Activated T-cell treated with anti-CD3 and anti-CD28 coated beads, Interleukin-2, amount 50 U/mL, for 48 hours (primary cell): ENCODE measurements at regions not wholly inside any gene's neighbourhood (a gene's known extent, or its start where the extent isn't known, plus 50 kb on each side); places are given as distances from the start of the nearest gene placed in this dataset.
"Not testable (repeated sequence)": the region's sequence is repeated elsewhere in the genome, so short reads cannot be mapped to it uniquely, and the experiment has no call there.

Source experiments
- DNase-seq, 2 experiments: peaks; one replicate each; pipeline ENCODE4 v3.0.0-alpha.2; 2020

GRCh38 chr1:82390627-82391026, 589.9 kb downstream of the ADGRL2 start:
- DNase-seq: no peak

DNA sequence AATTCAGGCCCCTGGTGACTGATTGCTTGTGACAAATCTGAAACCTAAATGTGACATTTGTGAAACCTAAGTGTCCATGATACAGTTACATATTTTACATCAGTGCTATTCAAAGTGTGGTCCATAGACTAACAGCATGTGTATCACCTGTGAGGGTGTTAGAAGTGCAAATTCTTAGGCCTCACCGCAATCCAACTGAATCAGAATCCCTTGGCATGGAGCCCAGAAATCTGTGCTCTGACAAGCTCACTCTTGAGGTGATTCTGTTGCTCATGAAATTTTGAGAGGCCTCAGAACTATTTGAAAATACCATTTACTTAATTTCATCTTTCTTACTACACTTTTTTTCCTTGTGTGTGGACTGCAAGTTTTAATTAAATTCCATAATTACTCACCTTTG, 587.9 kb downstream of the ADGRL2 start:
- no peak for DNase-seq

GRCh38 chr1:82387012-82387366, 586.3 kb downstream of the ADGRL2 start:
- no peak for DNase-seq

GRCh38 chr1:82386365-82387011, 585.8 kb downstream of the ADGRL2 start:
- no peak for DNase-seq

DNA sequence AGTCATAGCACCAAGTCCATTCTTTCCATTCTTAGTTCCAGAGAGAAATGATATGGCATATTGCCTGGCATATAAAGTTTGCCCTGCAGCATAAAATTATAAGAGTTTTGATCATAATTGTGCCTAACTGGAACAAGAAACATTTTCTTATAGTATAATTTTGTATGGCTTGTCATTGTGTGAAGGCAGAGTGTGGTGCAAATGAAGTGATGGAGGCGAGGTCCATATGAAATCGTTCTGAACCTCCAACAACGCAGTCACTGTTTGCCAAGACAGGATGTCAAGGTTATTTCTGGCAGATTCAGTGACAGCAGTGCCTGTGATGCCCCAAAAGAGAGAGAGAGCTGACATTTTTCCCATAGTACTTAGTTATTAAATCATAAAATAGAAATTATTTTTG, 584.0 kb downstream of the ADGRL2 start:
- no peak for DNase-seq

GRCh38 chr1:82377201-82377884, 576.6 kb downstream of the ADGRL2 start:
- no peak for DNase-seq

DNA sequence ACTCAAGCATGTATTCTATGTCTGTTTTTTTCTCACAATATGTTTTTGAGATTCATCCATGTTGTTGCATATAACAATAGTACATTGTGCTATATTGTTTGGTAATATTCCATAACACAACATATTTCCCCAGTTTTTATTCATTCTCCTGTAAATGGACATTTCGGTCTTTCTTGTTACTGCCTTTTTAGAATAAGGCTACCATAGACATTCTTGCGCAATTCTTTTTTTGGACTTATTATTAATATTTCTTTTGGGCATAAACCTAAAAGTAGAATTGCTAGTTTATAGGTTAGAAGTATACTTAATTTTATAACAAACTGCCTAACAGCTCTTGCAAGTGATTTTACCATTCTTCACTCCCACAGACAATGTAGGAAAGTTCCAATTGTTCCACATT, 573.0 kb downstream of the ADGRL2 start:
- no peak for DNase-seq

DNA sequence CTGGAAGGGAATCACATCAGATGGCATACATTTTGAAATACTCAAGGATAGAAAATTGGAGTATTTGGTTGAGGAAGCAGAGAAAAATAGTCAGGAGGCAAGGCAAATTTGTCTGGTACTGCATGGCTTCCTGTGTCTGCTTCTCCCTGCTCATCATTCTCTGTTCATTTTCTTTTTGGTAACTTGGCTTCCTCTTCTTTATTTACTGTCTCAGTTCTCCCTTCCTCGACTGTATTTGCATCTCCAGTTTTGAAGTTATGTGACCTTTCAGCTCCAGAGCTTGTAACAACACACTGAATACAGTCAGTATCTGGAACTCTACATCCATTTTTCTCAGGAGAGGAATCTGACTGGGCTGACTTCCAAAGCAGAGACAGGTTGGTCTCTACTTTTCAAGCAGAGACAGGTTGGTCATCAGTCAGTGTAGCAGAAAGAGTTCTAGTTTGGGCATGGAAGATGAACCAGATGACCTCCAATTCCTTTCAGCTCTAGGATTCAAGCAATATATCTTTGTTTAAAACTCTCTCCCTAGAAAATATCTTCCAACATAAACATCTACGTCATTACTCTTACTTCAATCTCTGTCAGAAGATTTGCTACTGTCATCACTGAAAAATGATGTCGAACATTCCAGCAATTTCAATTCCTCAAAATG, 571.2 kb downstream of the ADGRL2 start:
- no peak for DNase-seq

DNA sequence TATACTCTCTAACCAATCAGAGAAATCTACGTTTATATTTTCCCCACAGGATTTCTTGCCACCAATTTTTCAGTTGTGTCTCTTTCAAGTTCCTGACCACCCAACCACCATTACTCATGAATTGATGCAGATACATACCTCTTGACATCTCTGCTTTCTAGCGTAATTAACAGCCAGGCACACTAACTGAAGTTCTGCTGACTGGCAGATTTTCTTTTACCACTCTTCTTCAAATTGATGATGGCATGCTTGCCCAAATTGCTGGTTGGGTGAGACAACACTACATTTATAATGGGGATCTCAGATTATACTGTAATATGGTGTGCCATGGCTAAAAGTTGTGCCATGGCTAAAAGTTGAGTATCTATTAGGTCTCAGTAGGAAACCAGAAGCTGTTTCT, 566.7 kb downstream of the ADGRL2 start:
- DNase-seq: no peak

GRCh38 chr1:82366689-82367088, 566.0 kb downstream of the ADGRL2 start:
- DNase-seq: no peak

- DNase-seq: not testable (repeated sequence)
Measured at GRCh38 chr1:82359541-82359940, 558.8 kb downstream of the ADGRL2 start.

DNA sequence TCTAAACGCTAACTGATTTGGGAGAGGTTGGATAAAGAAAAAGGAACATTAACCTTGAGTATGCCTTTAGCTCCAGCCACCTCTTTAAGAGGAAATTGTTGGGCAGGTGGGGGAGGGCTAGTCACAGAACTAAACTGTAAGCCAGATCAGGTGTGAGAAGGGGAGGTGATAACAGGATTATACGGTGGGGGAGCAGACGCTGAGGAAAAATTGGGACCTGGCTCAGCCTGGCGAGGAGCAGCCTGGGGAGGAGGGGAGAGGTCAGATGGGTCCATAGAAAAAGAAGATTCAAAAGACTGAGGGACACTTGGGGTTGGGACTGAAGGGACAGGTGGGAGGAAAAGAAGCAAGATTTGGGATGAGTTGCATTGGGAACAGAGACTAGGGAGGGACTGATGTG, 558.0 kb downstream of the ADGRL2 start:
- DNase-seq: not testable (repeated sequence)

- DNase-seq: not testable (repeated sequence)
Measured at GRCh38 chr1:82354546-82354945, 553.8 kb downstream of the ADGRL2 start.

DNA sequence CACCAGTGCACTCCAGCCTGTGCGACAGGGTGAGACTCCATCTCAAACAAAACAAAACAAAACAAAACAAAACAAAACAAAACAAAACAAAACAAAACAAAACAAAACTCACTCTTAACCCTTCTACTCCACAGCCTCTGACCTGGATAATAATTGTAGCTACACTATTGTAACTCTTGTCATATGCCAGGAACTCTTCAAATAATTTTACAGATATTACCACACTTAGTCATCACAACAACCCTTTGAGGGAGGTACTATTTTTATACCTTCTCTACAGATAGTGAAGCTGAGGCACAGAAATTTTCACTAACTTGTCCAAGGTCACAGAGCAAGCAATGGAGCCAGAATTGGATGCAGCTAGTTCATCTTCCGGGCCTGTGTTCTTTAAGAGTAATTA, 547.8 kb downstream of the ADGRL2 start:
- DNase-seq: no peak

- DNase-seq: no peak
Measured at GRCh38 chr1:82346141-82346540, 545.4 kb downstream of the ADGRL2 start.

DNA sequence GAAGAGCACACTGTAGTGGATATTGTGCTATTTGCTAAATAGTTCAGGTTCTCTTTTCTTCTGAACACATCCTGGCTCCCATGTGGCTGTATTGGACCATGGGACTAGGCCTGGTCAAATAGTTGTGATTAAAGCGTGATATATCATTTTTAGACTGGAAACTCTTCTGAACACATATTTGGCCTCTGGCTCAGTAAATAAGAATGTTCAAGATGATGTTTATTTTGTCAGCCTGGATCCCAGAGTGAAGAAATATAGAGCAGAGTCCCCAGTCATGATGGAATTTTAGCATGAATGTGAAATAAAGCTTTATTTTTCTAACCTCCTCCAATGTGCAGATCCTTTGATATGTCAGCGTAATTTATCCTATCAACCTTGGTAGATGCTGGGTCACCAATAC, 542.6 kb downstream of the ADGRL2 start:
- no peak for DNase-seq

DNA sequence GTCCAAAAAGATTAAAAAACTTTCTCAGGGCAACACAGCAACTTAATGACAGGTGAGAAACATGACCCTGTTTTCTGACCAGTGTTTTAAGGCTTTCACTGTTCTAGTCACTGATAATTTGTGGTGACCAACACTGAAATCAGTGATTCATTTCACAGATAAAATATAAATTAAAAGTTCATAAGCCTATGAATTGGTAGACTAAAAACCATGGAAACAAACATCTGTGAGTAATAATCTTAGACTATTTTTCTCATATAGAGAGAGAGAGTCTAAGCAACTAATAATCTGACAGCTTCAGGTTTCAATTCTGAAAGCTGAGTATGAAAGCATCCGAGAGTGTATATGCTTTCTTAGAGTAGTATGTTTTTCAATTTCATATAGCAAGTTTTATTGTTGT, 536.9 kb downstream of the ADGRL2 start:
- no peak for DNase-seq

GRCh38 chr1:82330330-82330729, 529.6 kb downstream of the ADGRL2 start:
- DNase-seq: no peak

GRCh38 chr1:82329226-82329625, 528.5 kb downstream of the ADGRL2 start:
- DNase-seq: no peak

DNA sequence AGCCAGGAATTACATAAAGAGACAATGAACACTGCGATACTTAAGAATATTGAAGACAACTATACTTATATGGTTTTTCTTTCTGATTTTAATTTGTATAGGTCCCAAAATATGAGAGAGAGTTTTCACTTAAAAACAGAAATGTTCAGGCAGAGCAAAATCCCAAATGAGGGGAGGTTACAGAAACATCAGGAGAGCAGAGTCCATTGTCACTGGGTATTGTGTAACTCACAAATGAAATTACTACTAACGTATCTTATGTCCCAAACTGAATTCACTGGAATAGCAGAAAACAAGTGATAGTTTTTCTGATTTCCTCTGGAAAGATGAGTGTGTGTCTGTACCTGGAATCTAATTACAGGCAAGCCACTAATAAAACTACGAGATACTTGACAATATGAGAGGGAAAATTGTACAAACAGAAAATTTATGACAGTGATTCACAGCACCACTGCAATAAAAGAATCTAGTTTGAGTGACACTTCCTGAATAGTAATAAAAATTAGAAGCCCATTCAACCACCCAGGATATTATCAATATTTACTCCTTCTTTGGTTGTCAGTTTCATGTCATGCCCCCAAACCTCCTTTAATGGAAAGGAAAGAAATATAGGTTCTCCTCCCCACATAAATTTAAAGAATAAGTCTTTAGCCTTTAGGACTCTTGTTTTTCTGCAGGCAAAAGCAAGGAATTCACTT, 522.6 kb downstream of the ADGRL2 start:
- no peak for DNase-seq

GRCh38 chr1:82321794-82322193, 521.1 kb downstream of the ADGRL2 start:
- DNase-seq: no peak

DNA sequence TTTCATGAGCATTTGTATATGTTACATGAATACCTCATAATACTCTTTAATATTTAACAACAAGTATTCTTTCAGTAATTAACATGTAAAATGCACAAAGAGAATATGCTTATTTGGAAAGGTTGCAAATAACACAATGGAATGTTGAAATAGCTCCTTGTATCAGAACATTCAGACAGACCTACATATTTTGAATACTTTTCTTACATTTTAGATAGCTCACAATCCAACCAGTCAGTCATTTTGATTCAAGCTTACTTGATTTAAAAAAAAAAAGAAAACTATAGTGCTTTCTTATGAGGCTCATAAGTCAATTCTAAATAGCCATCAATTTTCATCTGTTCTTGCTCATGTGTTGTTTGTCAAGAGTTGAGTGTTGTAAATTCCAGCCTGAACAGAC, 518.8 kb downstream of the ADGRL2 start:
- no peak for DNase-seq

DNA sequence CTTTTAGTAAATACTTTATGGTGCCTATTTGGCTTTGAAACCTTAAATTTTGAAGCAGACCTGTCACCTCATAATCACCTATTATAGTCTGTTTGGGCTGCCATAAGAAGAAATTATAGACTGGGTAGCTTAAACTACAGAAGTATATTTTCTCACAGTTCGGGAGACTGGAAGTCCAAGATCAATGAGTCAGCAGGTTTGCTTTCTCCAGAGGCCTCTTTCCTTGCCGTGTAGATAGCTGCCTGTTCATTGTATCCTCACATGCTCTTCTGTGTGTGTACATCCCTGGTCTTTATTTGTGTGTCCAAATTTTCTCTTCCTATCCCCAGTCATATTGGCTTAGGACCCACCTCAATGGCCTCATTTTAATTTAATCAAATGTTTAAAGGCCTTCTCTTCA, 518.2 kb downstream of the ADGRL2 start:
- no peak for DNase-seq

DNA sequence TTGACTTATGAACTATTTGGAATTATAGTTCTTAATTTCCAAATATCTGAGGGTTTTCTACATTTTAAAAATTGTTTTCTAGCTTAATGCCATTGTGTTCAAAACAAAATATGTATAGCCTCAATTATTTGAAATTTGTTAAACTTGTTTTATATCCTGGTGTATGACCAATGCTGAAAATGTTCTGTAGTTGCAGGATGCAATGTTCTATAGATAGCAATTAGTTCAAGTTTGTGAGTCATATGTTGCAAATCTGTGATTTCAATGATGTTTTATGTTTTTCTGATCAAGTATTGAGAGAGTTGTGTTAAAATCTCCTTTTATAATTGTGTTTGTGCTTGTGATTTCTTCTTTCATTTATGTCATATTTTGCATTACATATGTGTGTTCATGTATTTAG, 517.5 kb downstream of the ADGRL2 start:
- no peak for DNase-seq
